ENCODE measurements at regions not wholly inside any gene's neighbourhood (a gene's known extent, or its start where the extent isn't known, plus 50 kb on each side); places are given as distances from the start of the nearest gene placed in this dataset.

GRCh38 chr2:58635801-58636375 lies 394.8 kb upstream of the FANCL start:
- H3K4me3 ChIP-seq (ENCODE audit: low read length): no peak overlapping the region
- H3K27me3 ChIP-seq (ENCODE audit: insufficient read depth, low read depth, low read length): no peaks in the 10 kb centered on the region
- no peaks in the 10 kb centered on the region for H3F3A ChIP-seq (ENCODE audit: insufficient read depth, low read length, poor library complexity, severe bottlenecking)
- no peaks in the 10 kb centered on the region for H4K20me1 ChIP-seq (ENCODE audit: insufficient read depth)
- no peaks in the 10 kb centered on the region for H3K79me2 ChIP-seq (replicated peaks; ENCODE audit: insufficient read depth, low read length)
- H3K9me3 ChIP-seq (ENCODE audit: low read length): no peaks in the 10 kb centered on the region
- no peaks in the 10 kb centered on the region for H3K36me3 ChIP-seq (ENCODE audit: insufficient read depth, low read length)
- no peak overlapping the region for H2AFZ ChIP-seq (ENCODE audit: low read depth, low read length)
- no peaks in the 10 kb centered on the region for H3K9me2 ChIP-seq (ENCODE audit: insufficient read depth, low read length)
- H3K4me2 ChIP-seq (ENCODE audit: low read length): no peak overlapping the region
- no peak overlapping the region for H3K27ac ChIP-seq (ENCODE audit: low read length)
- H3K9ac ChIP-seq (ENCODE audit: low read length): no peak overlapping the region
- no peak for TF ChIP-seq RAD21 (conservative IDR thresholded peaks at IDR 0.05)
- TF ChIP-seq TAF1 (IDR thresholded peaks at IDR 0.05; ENCODE audit: low read depth): no peak
- TF ChIP-seq POLR2AphosphoS5 (IDR thresholded peaks at IDR 0.05): no peak
- TF ChIP-seq, protein P1, sequence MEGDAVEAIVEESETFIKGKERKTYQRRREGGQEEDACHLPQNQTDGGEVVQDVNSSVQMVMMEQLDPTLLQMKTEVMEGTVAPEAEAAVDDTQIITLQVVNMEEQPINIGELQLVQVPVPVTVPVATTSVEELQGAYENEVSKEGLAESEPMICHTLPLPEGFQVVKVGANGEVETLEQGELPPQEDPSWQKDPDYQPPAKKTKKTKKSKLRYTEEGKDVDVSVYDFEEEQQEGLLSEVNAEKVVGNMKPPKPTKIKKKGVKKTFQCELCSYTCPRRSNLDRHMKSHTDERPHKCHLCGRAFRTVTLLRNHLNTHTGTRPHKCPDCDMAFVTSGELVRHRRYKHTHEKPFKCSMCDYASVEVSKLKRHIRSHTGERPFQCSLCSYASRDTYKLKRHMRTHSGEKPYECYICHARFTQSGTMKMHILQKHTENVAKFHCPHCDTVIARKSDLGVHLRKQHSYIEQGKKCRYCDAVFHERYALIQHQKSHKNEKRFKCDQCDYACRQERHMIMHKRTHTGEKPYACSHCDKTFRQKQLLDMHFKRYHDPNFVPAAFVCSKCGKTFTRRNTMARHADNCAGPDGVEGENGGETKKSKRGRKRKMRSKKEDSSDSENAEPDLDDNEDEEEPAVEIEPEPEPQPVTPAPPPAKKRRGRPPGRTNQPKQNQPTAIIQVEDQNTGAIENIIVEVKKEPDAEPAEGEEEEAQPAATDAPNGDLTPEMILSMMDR (IDR thresholded peaks at IDR 0.05; ENCODE audit: poor library complexity, severe bottlenecking): no peak
- no peak for TF ChIP-seq EP300 (conservative IDR thresholded peaks at IDR 0.05; ENCODE audit: poor library complexity, severe bottlenecking)
- no peak for TF ChIP-seq MXI1 (conservative IDR thresholded peaks at IDR 0.05; ENCODE audit: poor library complexity, severe bottlenecking)
- TF ChIP-seq SMC3 (conservative IDR thresholded peaks at IDR 0.05; ENCODE audit: poor library complexity): no peak

GRCh38 chr2:58634653-58635370 lies 393.7 kb upstream of the FANCL start:
- H3K4me2 ChIP-seq (ENCODE audit: low read length): no peak overlapping the region
- no peaks in the 10 kb centered on the region for H3K36me3 ChIP-seq (ENCODE audit: insufficient read depth, low read length)
- no peak overlapping the region for H3K27ac ChIP-seq (ENCODE audit: low read length)
- TF ChIP-seq, protein P1 (IDR thresholded peaks at IDR 0.05; ENCODE audit: poor library complexity, severe bottlenecking): no peak
- TF ChIP-seq SMC3 (conservative IDR thresholded peaks at IDR 0.05; ENCODE audit: poor library complexity) (no peak), TAF1 (IDR thresholded peaks at IDR 0.05; ENCODE audit: low read depth) (no peak), REST (IDR thresholded peaks at IDR 0.05; ENCODE audit: borderline replicate concordance) (no peak), EP300 (conservative IDR thresholded peaks at IDR 0.05; ENCODE audit: poor library complexity, severe bottlenecking) (no peak), EZH2 (IDR thresholded peaks at IDR 0.05; ENCODE audit: borderline replicate concordance, insufficient read depth, low read length, poor library complexity, severe bottlenecking) (no peak), POLR2AphosphoS5 (IDR thresholded peaks at IDR 0.05) (no peak), MXI1 (conservative IDR thresholded peaks at IDR 0.05; ENCODE audit: poor library complexity, severe bottlenecking) (no peak), RAD21 (conservative IDR thresholded peaks at IDR 0.05) (no peak)
- no peak overlapping the region for H2AFZ ChIP-seq (ENCODE audit: low read depth, low read length)
- H4K20me1 ChIP-seq (ENCODE audit: insufficient read depth): no peaks in the 10 kb centered on the region
- no peaks in the 10 kb centered on the region for H3K27me3 ChIP-seq (ENCODE audit: insufficient read depth, low read depth, low read length)
- H3K9me2 ChIP-seq (ENCODE audit: insufficient read depth, low read length): no peaks in the 10 kb centered on the region
- no peaks in the 10 kb centered on the region for H3K79me2 ChIP-seq (replicated peaks; ENCODE audit: insufficient read depth, low read length)
- H3F3A ChIP-seq (ENCODE audit: insufficient read depth, low read length, poor library complexity, severe bottlenecking): no peaks in the 10 kb centered on the region
- no peak overlapping the region for H3K4me3 ChIP-seq (ENCODE audit: low read length)
- H3K9me3 ChIP-seq (ENCODE audit: low read length): no peaks in the 10 kb centered on the region
- H3K9ac ChIP-seq (ENCODE audit: low read length): no peak overlapping the region
